Astrocyte (in vitro differentiated cells and primary cell): ENCODE measurements at regions not wholly inside any gene's neighbourhood (a gene's known extent, or its start where the extent isn't known, plus 50 kb on each side); places are given as distances from the start of the nearest gene placed in this dataset.

Source experiments
- DNase-seq: peaks from one replicate; pipeline ENCODE4 v3.0.0-alpha.2; 2010; ENCODE audit warnings: low read depth
- FAIRE-seq: peaks from 2 replicates; lab custom pipeline; 2011; peaks lifted over from hg19 to GRCh38; lab: Jason Lieb, UNC
- H2AFZ ChIP-seq: 2 replicates; pipeline ENCODE4 v1.6.0; 2012; ENCODE audit warnings: low read depth, low read length, inconsistent platforms
- H3K27ac ChIP-seq: 2 replicates; pipeline ENCODE4 v1.5.1; 2011; ENCODE audit warnings: low read depth, low read length, inconsistent platforms
- H3K27me3 ChIP-seq: 2 replicates; pipeline ENCODE4 v1.6.0; 2011; ENCODE audit warnings: low read length, inconsistent platforms; ENCODE audit not compliant: insufficient read depth
- H3K36me3 ChIP-seq: 2 replicates; pipeline ENCODE4 v1.5.1; 2011; ENCODE audit warnings: low read length, inconsistent platforms; ENCODE audit not compliant: insufficient read depth
- H3K4me1 ChIP-seq: 2 replicates; pipeline ENCODE4 v1.5.1; 2011; ENCODE audit warnings: low read length, inconsistent platforms; ENCODE audit not compliant: insufficient read depth
- H3K4me2 ChIP-seq: 2 replicates; pipeline ENCODE4 v1.6.0; 2012; ENCODE audit warnings: low read length, inconsistent platforms
- H3K4me3 ChIP-seq: 2 replicates; pipeline ENCODE4 v1.5.1; 2011; ENCODE audit warnings: low read depth, mild to moderate bottlenecking, low read length, inconsistent platforms; ENCODE audit not compliant: insufficient read depth
- H3K79me2 ChIP-seq: 2 replicates; pipeline ENCODE4 v1.6.0; 2012; ENCODE audit warnings: mild to moderate bottlenecking, low read length, inconsistent platforms; ENCODE audit not compliant: insufficient read depth
- H3K9ac ChIP-seq: 2 replicates; pipeline ENCODE4 v1.6.0; 2012; ENCODE audit warnings: mild to moderate bottlenecking, low read length, inconsistent platforms
- H3K9me3 ChIP-seq: 2 replicates; pipeline ENCODE4 v1.5.1; 2012; ENCODE audit warnings: low read depth, mild to moderate bottlenecking, low read length, inconsistent platforms; ENCODE audit not compliant: insufficient read depth
- H4K20me1 ChIP-seq: 2 replicates; pipeline ENCODE4 v1.6.0; 2012; ENCODE audit warnings: low read length, inconsistent platforms; ENCODE audit not compliant: insufficient read depth
- H3K27ac Mint-ChIP-seq: one replicate; pipeline ENCODE4 v1.8.0; 2021; ENCODE audit warnings: mild to moderate bottlenecking, mixed read lengths; ENCODE audit not compliant: unreplicated experiment
- H3K27me3 Mint-ChIP-seq: one replicate; pipeline ENCODE4 v1.8.0; 2021; ENCODE audit warnings: low read depth, mixed read lengths; ENCODE audit not compliant: unreplicated experiment
- H3K36me3 Mint-ChIP-seq: one replicate; pipeline ENCODE4 v1.8.0; 2021; ENCODE audit warnings: low read depth, mixed read lengths; ENCODE audit not compliant: unreplicated experiment
- H3K4me1 Mint-ChIP-seq: one replicate; pipeline ENCODE4 v1.8.0; 2021; ENCODE audit warnings: low read depth, mixed read lengths; ENCODE audit not compliant: unreplicated experiment
- H3K4me3 Mint-ChIP-seq: one replicate; pipeline ENCODE4 v1.8.0; 2021; ENCODE audit warnings: mild to moderate bottlenecking, moderate library complexity, mixed read lengths; ENCODE audit not compliant: unreplicated experiment
- H3K9me3 Mint-ChIP-seq: one replicate; pipeline ENCODE4 v1.8.0; 2021; ENCODE audit warnings: mild to moderate bottlenecking, mixed read lengths; ENCODE audit not compliant: unreplicated experiment
- CTCF ChIP-seq: IDR thresholded peaks from 2 replicates; pipeline ENCODE4 v1.5.1; 2011; ENCODE audit warnings: low read depth, mild to moderate bottlenecking, inconsistent platforms, low read length, moderate library complexity; ENCODE audit not compliant: insufficient read depth
- EZH2 ChIP-seq: IDR thresholded peaks from 2 replicates; pipeline ENCODE4 v1.6.1; 2012; ENCODE audit warnings: mild to moderate bottlenecking, low read length, inconsistent platforms; ENCODE audit not compliant: insufficient read depth

- H3K4me1 ChIP-seq = no peaks in the 10 kb centered on the region
- H3K4me3 ChIP-seq = no peak overlapping the region
- no peak overlapping the region for H2AFZ ChIP-seq
- no peak overlapping the region for H3K9ac ChIP-seq
- no peaks in the 10 kb centered on the region for H3K36me3 ChIP-seq
- no peak overlapping the region for H3K27ac ChIP-seq
- H4K20me1 ChIP-seq = no peaks in the 10 kb centered on the region
- TF ChIP-seq CTCF = no peak
- no peak for TF ChIP-seq EZH2
- no peaks in the 10 kb centered on the region for H3K9me3 Mint-ChIP-seq
- no peaks in the 10 kb centered on the region for H3K27me3 Mint-ChIP-seq
- H3K27ac Mint-ChIP-seq = no peak overlapping the region
- no peaks in the 10 kb centered on the region for H3K9me3 ChIP-seq
- H3K36me3 Mint-ChIP-seq = no peaks in the 10 kb centered on the region
- DNase-seq (no peak), FAIRE-seq (no peak)
- H3K4me2 ChIP-seq = no peak overlapping the region
- H3K4me3 Mint-ChIP-seq = no peak overlapping the region
- H3K79me2 ChIP-seq = no peaks in the 10 kb centered on the region
- H3K4me1 Mint-ChIP-seq = peaks cover 11% of the 10 kb centered on the region
- no peaks in the 10 kb centered on the region for H3K27me3 ChIP-seq
Measured at GRCh38 chr9:31585158-31585557, 799.3 kb upstream of the ACO1 start.

- no peaks in the 10 kb centered on the region for H3K9me3 ChIP-seq
- no peaks in the 10 kb centered on the region for H3K36me3 Mint-ChIP-seq
- no peaks in the 10 kb centered on the region for H3K27me3 Mint-ChIP-seq
- H3K27ac Mint-ChIP-seq = no peak overlapping the region
- H2AFZ ChIP-seq = no peak overlapping the region
- no peak overlapping the region for H3K4me3 ChIP-seq
- no peaks in the 10 kb centered on the region for H3K36me3 ChIP-seq
- H3K79me2 ChIP-seq = no peaks in the 10 kb centered on the region
- peaks cover 12% of the 10 kb centered on the region for H3K4me1 Mint-ChIP-seq
- H3K27ac ChIP-seq = no peak overlapping the region
- DNase-seq (no peak), FAIRE-seq (no peak)
- no peak for TF ChIP-seq CTCF
- TF ChIP-seq EZH2 = no peak
- no peaks in the 10 kb centered on the region for H3K9me3 Mint-ChIP-seq
- no peak overlapping the region for H3K4me3 Mint-ChIP-seq
- H3K4me1 ChIP-seq = no peaks in the 10 kb centered on the region
- no peaks in the 10 kb centered on the region for H4K20me1 ChIP-seq
- H3K9ac ChIP-seq = no peak overlapping the region
- H3K27me3 ChIP-seq = no peaks in the 10 kb centered on the region
- H3K4me2 ChIP-seq = no peak overlapping the region
Measured at GRCh38 chr9:31587146-31587545, 797.3 kb upstream of the ACO1 start.

GRCh38 chr9:31588006-31588405 is 796.4 kb upstream of the ACO1 start:
- Histone ChIP-seq H2AFZ (no peak overlapping the region), H3K27me3 (no peaks in the 10 kb centered on the region), H3K4me2 (no peak overlapping the region), H3K79me2 (no peaks in the 10 kb centered on the region), H3K36me3 (no peaks in the 10 kb centered on the region), H3K4me3 (no peak overlapping the region), H3K27ac (no peak overlapping the region), H3K9ac (no peak overlapping the region), H4K20me1 (no peaks in the 10 kb centered on the region), H3K4me1 (no peaks in the 10 kb centered on the region), H3K9me3 (no peaks in the 10 kb centered on the region)
- H3K4me3 Mint-ChIP-seq = no peak overlapping the region
- no peak for FAIRE-seq
- TF ChIP-seq CTCF (no peak), EZH2 (no peak)
- DNase-seq = no peak
- no peaks in the 10 kb centered on the region for H3K36me3 Mint-ChIP-seq
- peaks cover 12% of the 10 kb centered on the region for H3K4me1 Mint-ChIP-seq
- H3K27ac Mint-ChIP-seq = no peak overlapping the region
- H3K27me3 Mint-ChIP-seq = no peaks in the 10 kb centered on the region
- H3K9me3 Mint-ChIP-seq = no peaks in the 10 kb centered on the region
